ENCODE measurements at regions not wholly inside any gene's neighbourhood (a gene's known extent, or its start where the extent isn't known, plus 50 kb on each side); places are given as distances from the start of the nearest gene placed in this dataset.

GRCh38 chr1:68332041-68332440, 99.7 kb upstream of the WLS start:
- no peaks in the 10 kb centered on the region for H4K20me1 ChIP-seq (ENCODE audit: insufficient read depth, low read length, poor library complexity, severe bottlenecking)
- H3K36me3 ChIP-seq (ENCODE audit: insufficient read depth, low read length) = no peaks in the 10 kb centered on the region
- H3K9me3 ChIP-seq (ENCODE audit: insufficient read depth, low read depth, low read length) = no peaks in the 10 kb centered on the region
- H3K79me2 ChIP-seq (ENCODE audit: insufficient read depth, low read length) = no peaks in the 10 kb centered on the region
- TF ChIP-seq EZH2phosphoT487 (IDR thresholded peaks at IDR 0.05; ENCODE audit: borderline replicate concordance) = no peak
- TF ChIP-seq, protein P1, sequence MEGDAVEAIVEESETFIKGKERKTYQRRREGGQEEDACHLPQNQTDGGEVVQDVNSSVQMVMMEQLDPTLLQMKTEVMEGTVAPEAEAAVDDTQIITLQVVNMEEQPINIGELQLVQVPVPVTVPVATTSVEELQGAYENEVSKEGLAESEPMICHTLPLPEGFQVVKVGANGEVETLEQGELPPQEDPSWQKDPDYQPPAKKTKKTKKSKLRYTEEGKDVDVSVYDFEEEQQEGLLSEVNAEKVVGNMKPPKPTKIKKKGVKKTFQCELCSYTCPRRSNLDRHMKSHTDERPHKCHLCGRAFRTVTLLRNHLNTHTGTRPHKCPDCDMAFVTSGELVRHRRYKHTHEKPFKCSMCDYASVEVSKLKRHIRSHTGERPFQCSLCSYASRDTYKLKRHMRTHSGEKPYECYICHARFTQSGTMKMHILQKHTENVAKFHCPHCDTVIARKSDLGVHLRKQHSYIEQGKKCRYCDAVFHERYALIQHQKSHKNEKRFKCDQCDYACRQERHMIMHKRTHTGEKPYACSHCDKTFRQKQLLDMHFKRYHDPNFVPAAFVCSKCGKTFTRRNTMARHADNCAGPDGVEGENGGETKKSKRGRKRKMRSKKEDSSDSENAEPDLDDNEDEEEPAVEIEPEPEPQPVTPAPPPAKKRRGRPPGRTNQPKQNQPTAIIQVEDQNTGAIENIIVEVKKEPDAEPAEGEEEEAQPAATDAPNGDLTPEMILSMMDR (conservative IDR thresholded peaks at IDR 0.05; ENCODE audit: low read length) = no peak
- no peak overlapping the region for H3K9ac ChIP-seq (ENCODE audit: low read depth, low read length, poor library complexity, severe bottlenecking)
- H3F3A ChIP-seq (ENCODE audit: low read depth) = no peaks in the 10 kb centered on the region
- no peak overlapping the region for H3K4me3 ChIP-seq (ENCODE audit: low read length, poor library complexity, severe bottlenecking)
- no peaks in the 10 kb centered on the region for H3K27me3 ChIP-seq (ENCODE audit: insufficient read depth, low read length, poor library complexity, severe bottlenecking)
- H3K4me2 ChIP-seq (ENCODE audit: low read depth, low read length, poor library complexity, severe bottlenecking) = no peak overlapping the region
- H3K4me1 ChIP-seq (ENCODE audit: insufficient read depth, low read length, poor library complexity, severe bottlenecking) = no peaks in the 10 kb centered on the region
- H2AFZ ChIP-seq (ENCODE audit: low read length) = no peak overlapping the region
- H3K9me2 ChIP-seq (replicated peaks; ENCODE audit: low read depth, low read length) = no peaks in the 10 kb centered on the region

DNA sequence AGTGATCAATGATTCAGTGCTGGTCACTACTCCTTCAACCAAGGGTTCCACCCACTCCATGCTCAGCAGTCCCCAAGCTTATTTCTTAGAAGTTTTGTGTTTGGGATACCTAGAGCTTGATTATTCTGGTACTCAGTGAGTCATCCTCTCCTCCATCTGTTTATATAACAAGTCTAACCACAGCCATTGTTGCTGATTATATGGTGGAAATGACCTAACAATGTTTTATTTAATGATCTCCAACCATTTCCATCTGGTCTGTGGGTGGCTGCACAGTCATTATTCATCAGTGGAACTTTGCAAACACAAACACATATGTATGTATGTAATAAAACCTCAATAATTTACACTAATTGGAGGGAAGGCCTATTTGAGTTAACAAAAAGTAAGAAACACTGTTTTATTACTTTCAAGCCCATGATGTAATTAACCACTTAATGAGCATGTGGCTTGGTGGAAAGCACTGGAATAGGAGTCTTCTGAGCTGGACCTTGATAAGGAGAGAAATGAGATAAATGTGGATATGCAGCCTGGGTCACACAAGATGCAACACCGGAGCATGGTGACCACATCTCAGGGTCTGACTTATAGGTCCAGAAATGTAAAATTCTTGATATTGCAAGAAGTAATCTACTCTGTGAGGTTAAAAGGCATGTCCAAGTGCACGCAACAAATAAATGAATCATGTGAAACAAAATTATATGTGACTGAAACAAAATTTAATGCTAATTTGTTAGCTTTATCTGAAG, 99.0 kb upstream of the WLS start:
- TF ChIP-seq EZH2phosphoT487 (IDR thresholded peaks at IDR 0.05; ENCODE audit: borderline replicate concordance) = no peak
- TF ChIP-seq, protein P1 (conservative IDR thresholded peaks at IDR 0.05; ENCODE audit: low read length) = no peak
- no peak overlapping the region for H3K9ac ChIP-seq (ENCODE audit: low read depth, low read length, poor library complexity, severe bottlenecking)
- no peak overlapping the region for H3K4me3 ChIP-seq (ENCODE audit: low read length, poor library complexity, severe bottlenecking)
- no peak overlapping the region for H3K4me2 ChIP-seq (ENCODE audit: low read depth, low read length, poor library complexity, severe bottlenecking)
- H3K4me1 ChIP-seq (ENCODE audit: insufficient read depth, low read length, poor library complexity, severe bottlenecking) = no peaks in the 10 kb centered on the region
- H3K27me3 ChIP-seq (ENCODE audit: insufficient read depth, low read length, poor library complexity, severe bottlenecking) = no peaks in the 10 kb centered on the region
- H3K79me2 ChIP-seq (ENCODE audit: insufficient read depth, low read length) = no peaks in the 10 kb centered on the region
- no peak overlapping the region for H2AFZ ChIP-seq (ENCODE audit: low read length)
- no peaks in the 10 kb centered on the region for H4K20me1 ChIP-seq (ENCODE audit: insufficient read depth, low read length, poor library complexity, severe bottlenecking)
- H3F3A ChIP-seq (ENCODE audit: low read depth) = no peaks in the 10 kb centered on the region
- no peaks in the 10 kb centered on the region for H3K9me2 ChIP-seq (replicated peaks; ENCODE audit: low read depth, low read length)
- H3K9me3 ChIP-seq (ENCODE audit: insufficient read depth, low read depth, low read length) = no peaks in the 10 kb centered on the region
- H3K36me3 ChIP-seq (ENCODE audit: insufficient read depth, low read length) = no peaks in the 10 kb centered on the region

DNA sequence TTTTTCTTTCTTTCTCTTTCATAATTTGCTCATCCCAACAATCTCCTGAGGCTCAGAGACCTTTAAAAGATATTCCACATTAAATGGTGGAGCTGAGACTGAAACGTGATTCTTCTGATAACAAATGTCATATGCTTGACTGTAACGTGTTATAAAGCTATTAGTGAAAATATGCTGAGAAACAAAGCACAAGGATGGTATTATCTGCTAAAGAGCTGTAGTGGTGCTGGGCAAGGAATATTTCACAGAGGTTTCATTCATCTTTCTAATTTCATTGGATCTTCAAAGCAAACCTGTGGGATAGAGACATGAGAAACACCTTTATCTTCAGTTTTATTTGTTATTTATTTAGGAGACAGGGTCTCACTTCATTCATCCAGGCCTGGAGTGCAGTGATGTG, 98.1 kb upstream of the WLS start:
- H3K79me2 ChIP-seq (ENCODE audit: insufficient read depth, low read length) = no peaks in the 10 kb centered on the region
- H3K4me2 ChIP-seq (ENCODE audit: low read depth, low read length, poor library complexity, severe bottlenecking) = no peak overlapping the region

More for the DNA sequence above, 98.1 kb upstream of the WLS start:
- Histone ChIP-seq H3K36me3 (ENCODE audit: insufficient read depth, low read length) (no peaks in the 10 kb centered on the region), H3F3A (ENCODE audit: low read depth) (no peaks in the 10 kb centered on the region), H3K9me3 (ENCODE audit: insufficient read depth, low read depth, low read length) (no peaks in the 10 kb centered on the region), H3K4me1 (ENCODE audit: insufficient read depth, low read length, poor library complexity, severe bottlenecking) (no peaks in the 10 kb centered on the region), H2AFZ (ENCODE audit: low read length) (no peak overlapping the region), H3K9ac (ENCODE audit: low read depth, low read length, poor library complexity, severe bottlenecking) (no peak overlapping the region), H4K20me1 (ENCODE audit: insufficient read depth, low read length, poor library complexity, severe bottlenecking) (no peaks in the 10 kb centered on the region), H3K9me2 (replicated peaks; ENCODE audit: low read depth, low read length) (no peaks in the 10 kb centered on the region), H3K4me3 (ENCODE audit: low read length, poor library complexity, severe bottlenecking) (no peak overlapping the region), H3K27me3 (ENCODE audit: insufficient read depth, low read length, poor library complexity, severe bottlenecking) (no peaks in the 10 kb centered on the region)
- TF ChIP-seq EZH2phosphoT487 (IDR thresholded peaks at IDR 0.05; ENCODE audit: borderline replicate concordance) = no peak
- TF ChIP-seq, protein P1 (conservative IDR thresholded peaks at IDR 0.05; ENCODE audit: low read length) = no peak
